ENCODE measurements at regions not wholly inside any gene's neighbourhood (a gene's known extent, or its start where the extent isn't known, plus 50 kb on each side); places are given as distances from the start of the nearest gene placed in this dataset.

GRCh38 chr15:38904298-38904697 is 339.7 kb upstream of the RASGRP1 start:
- H3K9me3 ChIP-seq (ENCODE audit: control insufficient read depth, low read depth, low read length): no peaks in the 10 kb centered on the region
- no peaks in the 10 kb centered on the region for H3K36me3 ChIP-seq (ENCODE audit: control insufficient read depth, low read depth, low read length)
- no peak overlapping the region for H3K27ac ChIP-seq (ENCODE audit: low read length)
- no peaks in the 10 kb centered on the region for H3K27me3 ChIP-seq (ENCODE audit: control insufficient read depth, insufficient read depth, low read length)
- H3K4me1 ChIP-seq (ENCODE audit: control insufficient read depth, low read depth, low read length): peaks cover under 1% of the 10 kb centered on the region
- no peak overlapping the region for H3K9ac ChIP-seq (ENCODE audit: low read length)
- no peak overlapping the region for H3K4me3 ChIP-seq (ENCODE audit: low read length)

GRCh38 chr15:38905632-38906031 is 341.0 kb upstream of the RASGRP1 start:
- Histone ChIP-seq H3K9me3 (ENCODE audit: control insufficient read depth, low read depth, low read length) (no peaks in the 10 kb centered on the region), H3K9ac (ENCODE audit: low read length) (no peak overlapping the region), H3K27me3 (ENCODE audit: control insufficient read depth, insufficient read depth, low read length) (no peaks in the 10 kb centered on the region), H3K4me1 (ENCODE audit: control insufficient read depth, low read depth, low read length) (peaks cover 7% of the 10 kb centered on the region), H3K36me3 (ENCODE audit: control insufficient read depth, low read depth, low read length) (no peaks in the 10 kb centered on the region), H3K27ac (ENCODE audit: low read length) (no peak overlapping the region), H3K4me3 (ENCODE audit: low read length) (no peak overlapping the region)

GRCh38 chr15:38920966-38921365 is 356.4 kb upstream of the RASGRP1 start:
- Histone ChIP-seq H3K27me3 (ENCODE audit: control insufficient read depth, insufficient read depth, low read length) (no peaks in the 10 kb centered on the region), H3K4me1 (ENCODE audit: control insufficient read depth, low read depth, low read length) (no peaks in the 10 kb centered on the region), H3K27ac (ENCODE audit: low read length) (no peak overlapping the region), H3K36me3 (ENCODE audit: control insufficient read depth, low read depth, low read length) (no peaks in the 10 kb centered on the region), H3K9ac (ENCODE audit: low read length) (no peak overlapping the region), H3K4me3 (ENCODE audit: low read length) (no peak overlapping the region), H3K9me3 (ENCODE audit: control insufficient read depth, low read depth, low read length) (no peaks in the 10 kb centered on the region)

- Histone ChIP-seq H3K27me3 (ENCODE audit: control insufficient read depth, insufficient read depth, low read length) (no peaks in the 10 kb centered on the region), H3K4me1 (ENCODE audit: control insufficient read depth, low read depth, low read length) (no peaks in the 10 kb centered on the region), H3K9me3 (ENCODE audit: control insufficient read depth, low read depth, low read length) (no peaks in the 10 kb centered on the region), H3K36me3 (ENCODE audit: control insufficient read depth, low read depth, low read length) (no peaks in the 10 kb centered on the region), H3K4me3 (ENCODE audit: low read length) (no peak overlapping the region), H3K27ac (ENCODE audit: low read length) (no peak overlapping the region), H3K9ac (ENCODE audit: low read length) (no peak overlapping the region)
These were observed 356.9 kb upstream of the RASGRP1 start for GRCh38 chr15:38921471-38921870.

- Histone ChIP-seq H3K4me1 (ENCODE audit: control insufficient read depth, low read depth, low read length) (no peaks in the 10 kb centered on the region), H3K4me3 (ENCODE audit: low read length) (no peak overlapping the region), H3K27ac (ENCODE audit: low read length) (no peak overlapping the region), H3K36me3 (ENCODE audit: control insufficient read depth, low read depth, low read length) (no peaks in the 10 kb centered on the region), H3K27me3 (ENCODE audit: control insufficient read depth, insufficient read depth, low read length) (no peaks in the 10 kb centered on the region), H3K9ac (ENCODE audit: low read length) (no peak overlapping the region), H3K9me3 (ENCODE audit: control insufficient read depth, low read depth, low read length) (no peaks in the 10 kb centered on the region)
These were observed 363.8 kb upstream of the RASGRP1 start for GRCh38 chr15:38928431-38928830.

GRCh38 chr15:38930851-38931572 is 366.4 kb upstream of the RASGRP1 start:
- Histone ChIP-seq H3K9ac (ENCODE audit: low read length) (no peak overlapping the region), H3K27ac (ENCODE audit: low read length) (no peak overlapping the region), H3K36me3 (ENCODE audit: control insufficient read depth, low read depth, low read length) (no peaks in the 10 kb centered on the region), H3K9me3 (ENCODE audit: control insufficient read depth, low read depth, low read length) (no peaks in the 10 kb centered on the region), H3K27me3 (ENCODE audit: control insufficient read depth, insufficient read depth, low read length) (no peaks in the 10 kb centered on the region), H3K4me1 (ENCODE audit: control insufficient read depth, low read depth, low read length) (no peaks in the 10 kb centered on the region), H3K4me3 (ENCODE audit: low read length) (no peak overlapping the region)

- no peaks in the 10 kb centered on the region for H3K4me1 ChIP-seq (ENCODE audit: control insufficient read depth, low read depth, low read length)
- no peak overlapping the region for H3K4me3 ChIP-seq (ENCODE audit: low read length)
- no peak overlapping the region for H3K27ac ChIP-seq (ENCODE audit: low read length)
- H3K9me3 ChIP-seq (ENCODE audit: control insufficient read depth, low read depth, low read length): no peaks in the 10 kb centered on the region
- H3K36me3 ChIP-seq (ENCODE audit: control insufficient read depth, low read depth, low read length): no peaks in the 10 kb centered on the region
- H3K9ac ChIP-seq (ENCODE audit: low read length): no peak overlapping the region
- H3K27me3 ChIP-seq (ENCODE audit: control insufficient read depth, insufficient read depth, low read length): no peaks in the 10 kb centered on the region
These were observed 376.9 kb upstream of the RASGRP1 start for GRCh38 chr15:38941399-38941953.

- Histone ChIP-seq H3K4me1 (ENCODE audit: control insufficient read depth, low read depth, low read length) (no peaks in the 10 kb centered on the region), H3K27ac (ENCODE audit: low read length) (no peak overlapping the region), H3K9ac (ENCODE audit: low read length) (no peak overlapping the region), H3K27me3 (ENCODE audit: control insufficient read depth, insufficient read depth, low read length) (no peaks in the 10 kb centered on the region), H3K36me3 (ENCODE audit: control insufficient read depth, low read depth, low read length) (no peaks in the 10 kb centered on the region), H3K4me3 (ENCODE audit: low read length) (no peak overlapping the region), H3K9me3 (ENCODE audit: control insufficient read depth, low read depth, low read length) (no peaks in the 10 kb centered on the region)
These were observed 379.9 kb upstream of the RASGRP1 start for GRCh38 chr15:38944536-38944935.

GRCh38 chr15:38945551-38946298 is 381.1 kb upstream of the RASGRP1 start:
- Histone ChIP-seq H3K27me3 (ENCODE audit: control insufficient read depth, insufficient read depth, low read length) (no peaks in the 10 kb centered on the region), H3K4me3 (ENCODE audit: low read length) (no peak overlapping the region), H3K4me1 (ENCODE audit: control insufficient read depth, low read depth, low read length) (peaks cover under 1% of the 10 kb centered on the region), H3K27ac (ENCODE audit: low read length) (no peak overlapping the region), H3K9ac (ENCODE audit: low read length) (no peak overlapping the region), H3K36me3 (ENCODE audit: control insufficient read depth, low read depth, low read length) (no peaks in the 10 kb centered on the region), H3K9me3 (ENCODE audit: control insufficient read depth, low read depth, low read length) (no peaks in the 10 kb centered on the region)

- peaks cover 5% of the 10 kb centered on the region for H3K4me1 ChIP-seq (ENCODE audit: control insufficient read depth, low read depth, low read length)
- no peak overlapping the region for H3K4me3 ChIP-seq (ENCODE audit: low read length)
- H3K27me3 ChIP-seq (ENCODE audit: control insufficient read depth, insufficient read depth, low read length): no peaks in the 10 kb centered on the region
- H3K36me3 ChIP-seq (ENCODE audit: control insufficient read depth, low read depth, low read length): no peaks in the 10 kb centered on the region
- no peaks in the 10 kb centered on the region for H3K9me3 ChIP-seq (ENCODE audit: control insufficient read depth, low read depth, low read length)
- H3K27ac ChIP-seq (ENCODE audit: low read length): no peak overlapping the region
- H3K9ac ChIP-seq (ENCODE audit: low read length): no peak overlapping the region
These were observed 389.5 kb upstream of the RASGRP1 start for GRCh38 chr15:38954090-38954489.

- no peak overlapping the region for H3K9ac ChIP-seq (ENCODE audit: low read length)
- no peaks in the 10 kb centered on the region for H3K4me1 ChIP-seq (ENCODE audit: control insufficient read depth, low read depth, low read length)
- no peaks in the 10 kb centered on the region for H3K27me3 ChIP-seq (ENCODE audit: control insufficient read depth, insufficient read depth, low read length)
- no peak overlapping the region for H3K4me3 ChIP-seq (ENCODE audit: low read length)
- H3K27ac ChIP-seq (ENCODE audit: low read length): no peak overlapping the region
- no peaks in the 10 kb centered on the region for H3K36me3 ChIP-seq (ENCODE audit: control insufficient read depth, low read depth, low read length)
- no peaks in the 10 kb centered on the region for H3K9me3 ChIP-seq (ENCODE audit: control insufficient read depth, low read depth, low read length)
These were observed 396.8 kb upstream of the RASGRP1 start for GRCh38 chr15:38961456-38961855.
